HFF-Myc (cell line): ENCODE measurements at regions not wholly inside any gene's neighbourhood (a gene's known extent, or its start where the extent isn't known, plus 50 kb on each side); places are given as distances from the start of the nearest gene placed in this dataset.

Experiments
- DNase-seq: peaks from one replicate; pipeline ENCODE4 v3.0.0-alpha.2; 2011; ENCODE audit warnings: low read depth; ENCODE audit errors: extremely low read depth
- H3K4me3 ChIP-seq: replicated peaks from 2 replicates; pipeline ENCODE4 v1.5.1; 2011; ENCODE audit warnings: low read depth, mild to moderate bottlenecking, control low read depth, low read length
- TF ChIP-seq, protein P1 (sequence below): IDR thresholded peaks from 2 replicates; pipeline ENCODE4 v1.5.1; 2012; ENCODE audit warnings: mild to moderate bottlenecking, low read depth, low read length, control low read depth; ENCODE audit errors: missing control alignments

DNA sequence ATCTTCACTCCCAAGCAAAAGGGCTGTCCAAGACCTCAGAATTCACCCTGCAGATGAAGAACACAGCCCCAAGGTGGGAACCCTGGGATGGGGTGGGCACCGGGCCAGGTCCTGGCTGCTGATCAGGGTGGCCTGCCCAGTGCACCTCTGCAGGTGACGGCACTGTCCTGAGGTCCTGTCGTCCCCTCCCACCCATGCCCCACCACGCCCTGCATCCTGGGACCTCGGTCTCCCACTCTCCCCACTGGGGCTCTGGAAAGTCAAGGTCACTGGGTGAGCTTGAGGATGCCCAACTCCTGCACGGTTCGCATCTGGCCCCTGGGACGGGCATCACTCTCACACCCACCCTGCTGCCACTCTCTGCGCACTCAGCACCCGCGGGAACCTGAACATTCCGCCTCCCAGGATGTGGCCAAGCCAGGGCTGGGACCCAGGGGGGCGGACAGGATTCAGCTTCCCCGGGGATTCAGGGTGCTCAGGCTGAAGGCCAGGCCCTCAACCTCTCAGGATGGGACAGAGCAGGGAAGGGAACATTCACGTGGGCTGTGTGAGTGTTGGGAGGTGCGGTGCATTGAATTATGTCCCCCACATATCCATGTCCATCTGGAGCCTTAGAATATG is 115.9 kb downstream of the CPZ start:
- TF ChIP-seq, protein P1, sequence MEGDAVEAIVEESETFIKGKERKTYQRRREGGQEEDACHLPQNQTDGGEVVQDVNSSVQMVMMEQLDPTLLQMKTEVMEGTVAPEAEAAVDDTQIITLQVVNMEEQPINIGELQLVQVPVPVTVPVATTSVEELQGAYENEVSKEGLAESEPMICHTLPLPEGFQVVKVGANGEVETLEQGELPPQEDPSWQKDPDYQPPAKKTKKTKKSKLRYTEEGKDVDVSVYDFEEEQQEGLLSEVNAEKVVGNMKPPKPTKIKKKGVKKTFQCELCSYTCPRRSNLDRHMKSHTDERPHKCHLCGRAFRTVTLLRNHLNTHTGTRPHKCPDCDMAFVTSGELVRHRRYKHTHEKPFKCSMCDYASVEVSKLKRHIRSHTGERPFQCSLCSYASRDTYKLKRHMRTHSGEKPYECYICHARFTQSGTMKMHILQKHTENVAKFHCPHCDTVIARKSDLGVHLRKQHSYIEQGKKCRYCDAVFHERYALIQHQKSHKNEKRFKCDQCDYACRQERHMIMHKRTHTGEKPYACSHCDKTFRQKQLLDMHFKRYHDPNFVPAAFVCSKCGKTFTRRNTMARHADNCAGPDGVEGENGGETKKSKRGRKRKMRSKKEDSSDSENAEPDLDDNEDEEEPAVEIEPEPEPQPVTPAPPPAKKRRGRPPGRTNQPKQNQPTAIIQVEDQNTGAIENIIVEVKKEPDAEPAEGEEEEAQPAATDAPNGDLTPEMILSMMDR, result no peak
- DNase-seq, result no peak
- no peak overlapping the region for H3K4me3 ChIP-seq

DNA sequence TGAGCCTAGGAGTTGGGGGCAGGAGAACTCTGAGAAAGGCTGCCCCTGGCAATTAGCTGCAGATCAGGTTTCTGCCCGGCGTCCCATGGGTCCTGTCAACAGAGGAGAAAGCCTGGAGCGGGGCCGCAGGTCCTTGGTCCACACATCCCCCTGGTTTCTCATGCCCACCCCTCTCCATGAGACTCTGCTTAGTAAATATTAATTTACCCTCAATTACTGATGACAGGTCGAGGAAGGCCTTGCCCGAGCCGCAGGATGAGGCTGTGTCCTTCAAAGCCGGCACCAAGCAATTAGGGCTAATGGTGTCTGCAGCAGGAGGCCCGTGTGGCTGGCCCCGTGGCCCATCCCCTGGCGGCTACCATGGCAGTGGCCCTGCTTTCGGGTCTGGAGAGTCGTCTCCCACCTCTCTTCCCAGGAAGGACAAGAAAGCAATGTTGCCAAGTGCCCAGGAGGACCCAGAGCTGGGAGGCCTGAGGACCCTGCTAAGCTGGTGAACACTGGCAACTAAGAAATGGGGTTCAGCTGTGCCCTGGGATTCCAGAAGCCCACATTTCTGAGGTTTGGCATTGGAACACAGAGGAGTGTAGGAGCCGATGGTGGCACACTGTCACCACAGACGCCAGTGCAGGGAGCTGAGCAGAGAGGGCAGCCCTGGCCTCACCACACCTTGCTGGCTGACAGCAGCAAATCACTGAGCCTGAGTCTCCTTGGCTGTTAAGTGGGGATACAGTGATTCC is 114.6 kb downstream of the CPZ start:
- TF ChIP-seq, protein P1, result no peak
- no peak overlapping the region for H3K4me3 ChIP-seq
- no peak for DNase-seq

DNA sequence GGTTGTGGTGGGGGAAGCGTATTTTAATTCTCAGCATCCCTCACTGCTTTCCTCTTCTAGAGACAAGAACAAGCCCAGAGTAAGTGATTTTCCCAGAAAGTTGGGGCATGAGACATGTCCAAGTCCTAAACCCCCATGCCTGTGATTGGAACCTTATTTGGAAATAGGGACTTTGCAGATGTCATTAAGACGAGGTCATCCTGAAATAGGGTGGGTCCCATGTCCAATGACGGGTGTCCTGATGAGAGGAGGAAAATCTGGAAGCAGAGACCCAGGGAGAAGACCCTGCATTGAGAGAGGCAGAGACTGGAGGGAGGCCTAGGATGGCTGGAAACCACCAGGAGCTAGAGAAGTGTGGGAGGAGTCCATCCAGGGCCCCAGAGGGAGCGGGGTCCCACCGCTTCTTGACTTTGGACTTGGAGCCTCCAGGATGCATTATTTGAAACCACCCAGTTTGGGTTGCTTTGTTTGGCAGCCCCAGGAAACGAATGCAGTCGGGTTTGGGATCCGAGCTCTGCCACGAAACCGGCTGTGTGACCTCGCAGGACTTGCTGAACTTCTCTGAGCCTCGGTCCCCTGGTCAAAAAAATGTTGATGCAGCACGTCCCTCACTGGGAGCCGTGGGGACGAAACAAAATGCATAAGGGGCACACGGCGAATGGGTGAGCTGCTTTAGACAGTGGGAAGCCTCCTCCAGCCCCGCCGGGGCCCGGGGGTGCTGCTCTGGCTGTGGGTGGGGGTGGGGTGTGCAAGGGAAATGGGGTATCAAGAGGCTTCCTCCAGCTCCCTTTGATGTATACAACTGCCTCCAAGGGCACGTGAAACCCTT is 113.9 kb downstream of the CPZ start:
- TF ChIP-seq, protein P1, result no peak
- DNase-seq, result no peak

GRCh38 chr4:8705161-8706145 is 112.9 kb downstream of the CPZ start:
- no peak overlapping the region for H3K4me3 ChIP-seq
- TF ChIP-seq, protein P1, result no peak
- DNase-seq, result no peak

More for the DNA sequence above, 113.9 kb downstream of the CPZ start:
- no peak overlapping the region for H3K4me3 ChIP-seq

- H3K4me3 ChIP-seq, result no peak overlapping the region
- TF ChIP-seq, protein P1, result no peak
- DNase-seq, result no peak
These were observed 112.1 kb downstream of the CPZ start for GRCh38 chr4:8704632-8705031.
